ENCODE measurements at regions not wholly inside any gene's neighbourhood (a gene's known extent, or its start where the extent isn't known, plus 50 kb on each side); places are given as distances from the start of the nearest gene placed in this dataset.

GRCh38 chr1:119294722-119295121 is 73.9 kb upstream of the HAO2 start:
- TF ChIP-seq, protein P1, sequence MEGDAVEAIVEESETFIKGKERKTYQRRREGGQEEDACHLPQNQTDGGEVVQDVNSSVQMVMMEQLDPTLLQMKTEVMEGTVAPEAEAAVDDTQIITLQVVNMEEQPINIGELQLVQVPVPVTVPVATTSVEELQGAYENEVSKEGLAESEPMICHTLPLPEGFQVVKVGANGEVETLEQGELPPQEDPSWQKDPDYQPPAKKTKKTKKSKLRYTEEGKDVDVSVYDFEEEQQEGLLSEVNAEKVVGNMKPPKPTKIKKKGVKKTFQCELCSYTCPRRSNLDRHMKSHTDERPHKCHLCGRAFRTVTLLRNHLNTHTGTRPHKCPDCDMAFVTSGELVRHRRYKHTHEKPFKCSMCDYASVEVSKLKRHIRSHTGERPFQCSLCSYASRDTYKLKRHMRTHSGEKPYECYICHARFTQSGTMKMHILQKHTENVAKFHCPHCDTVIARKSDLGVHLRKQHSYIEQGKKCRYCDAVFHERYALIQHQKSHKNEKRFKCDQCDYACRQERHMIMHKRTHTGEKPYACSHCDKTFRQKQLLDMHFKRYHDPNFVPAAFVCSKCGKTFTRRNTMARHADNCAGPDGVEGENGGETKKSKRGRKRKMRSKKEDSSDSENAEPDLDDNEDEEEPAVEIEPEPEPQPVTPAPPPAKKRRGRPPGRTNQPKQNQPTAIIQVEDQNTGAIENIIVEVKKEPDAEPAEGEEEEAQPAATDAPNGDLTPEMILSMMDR (conservative IDR thresholded peaks at IDR 0.05; ENCODE audit: low read length), result no peak
- no peak for TF ChIP-seq EZH2phosphoT487 (IDR thresholded peaks at IDR 0.05; ENCODE audit: borderline replicate concordance)

All from Loucy (cell line).